CD4-positive, alpha-beta T cell treated with Interferon gamma for 1 hour (primary cell): ENCODE measurements at regions not wholly inside any gene's neighbourhood (a gene's known extent, or its start where the extent isn't known, plus 50 kb on each side); places are given as distances from the start of the nearest gene placed in this dataset.
"Not testable (repeated sequence)": the region's sequence is repeated elsewhere in the genome, so short reads cannot be mapped to it uniquely, and the experiment has no call there.

Experiments
- DNase-seq: peaks from one replicate; pipeline ENCODE4 v3.0.0-alpha.2; 2020

DNA sequence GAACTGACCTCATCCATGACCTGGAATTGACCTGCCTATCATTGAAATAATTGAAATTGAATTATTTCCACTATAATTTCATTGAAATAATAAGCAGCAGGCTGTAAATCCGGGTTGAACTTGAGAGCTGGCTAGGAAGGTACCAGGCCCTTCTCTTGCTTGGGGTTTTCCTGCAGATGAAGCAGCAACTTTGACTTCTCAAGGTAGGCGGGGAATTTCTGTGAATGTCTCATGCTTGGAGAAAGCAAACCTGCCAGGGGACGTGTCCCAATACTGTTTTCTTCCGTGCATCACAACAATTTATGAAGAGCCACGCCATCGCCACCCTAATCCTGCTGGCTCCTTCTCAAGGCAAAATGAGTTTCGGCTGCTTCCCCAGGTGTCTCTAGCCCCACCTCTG, 97.5 kb upstream of the XYLT1 start:
- DNase-seq, result no peak

DNA sequence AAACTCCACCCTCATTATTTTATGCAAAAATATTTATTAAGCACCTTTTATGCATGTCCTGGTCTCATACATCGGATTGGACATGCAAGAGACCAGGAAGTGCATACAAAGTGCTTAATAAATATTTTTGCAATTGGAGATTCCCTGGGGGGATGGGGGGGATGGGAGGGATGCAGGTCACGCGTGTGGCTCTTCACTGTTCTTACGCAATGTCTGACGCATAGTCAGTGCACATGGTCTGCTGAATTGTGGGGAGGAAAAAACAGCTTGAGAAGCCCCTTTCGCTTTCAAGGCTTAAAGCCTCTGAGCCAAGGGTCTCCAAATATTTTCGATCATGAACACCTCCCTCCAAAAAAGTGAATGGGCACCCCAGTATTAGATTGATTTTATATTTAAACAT, 96.7 kb upstream of the XYLT1 start:
- no peak for DNase-seq

DNA sequence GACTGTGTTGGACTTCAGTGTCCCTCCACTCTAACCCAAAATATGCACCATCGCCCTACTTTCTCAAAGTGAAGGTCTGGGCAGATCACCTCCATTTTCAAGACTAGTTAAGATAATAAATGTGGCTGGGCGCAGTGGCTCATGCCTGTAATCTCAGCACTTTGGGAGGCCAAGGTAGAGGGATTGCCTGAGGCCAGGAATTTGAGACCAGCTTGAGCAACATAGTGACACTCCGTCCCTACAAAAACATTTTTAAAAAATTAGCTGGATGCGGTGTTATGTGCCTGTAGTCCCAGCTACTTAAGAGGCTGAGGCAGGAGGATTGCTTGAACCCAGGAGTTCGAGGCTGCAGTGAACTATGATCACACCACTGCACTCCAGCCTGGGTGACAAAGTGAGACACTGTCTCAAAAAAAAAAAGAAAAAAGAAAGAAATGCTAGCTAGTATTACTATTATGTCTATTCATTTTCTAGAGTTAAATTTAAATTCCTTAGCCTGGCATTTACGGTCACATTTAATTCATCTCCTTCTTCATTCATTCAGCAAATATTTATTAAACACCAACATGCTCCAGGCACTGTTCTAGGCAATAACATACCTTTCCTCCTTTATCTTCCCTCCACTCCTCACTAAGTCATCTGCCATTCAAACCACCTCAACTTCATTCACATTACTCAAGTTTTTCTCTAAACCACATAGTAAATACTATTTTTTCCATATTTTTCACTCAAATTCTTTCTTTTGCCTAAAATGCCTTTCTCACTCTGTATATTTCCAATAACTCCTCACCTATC, 96.1 kb upstream of the XYLT1 start:
- DNase-seq, result no peak

DNA sequence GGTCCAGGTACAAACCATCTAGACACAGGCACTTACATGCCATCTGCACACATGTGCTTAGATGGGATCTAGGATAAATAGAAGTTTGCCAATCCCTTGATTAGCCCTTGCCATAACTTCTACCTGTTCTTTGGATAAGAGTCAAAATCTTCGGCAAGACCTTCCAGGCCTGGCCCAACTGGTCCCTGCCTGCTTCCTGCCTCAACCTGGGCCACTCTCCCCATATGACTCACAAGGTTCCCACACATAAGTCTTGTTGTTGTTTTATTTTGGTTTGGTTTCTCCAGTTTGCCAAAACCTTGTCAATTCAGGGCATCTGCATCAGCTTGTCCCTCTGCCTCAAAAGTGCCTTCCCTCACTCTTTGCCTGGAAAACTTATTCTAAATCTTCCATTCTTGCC, 95.3 kb upstream of the XYLT1 start:
- DNase-seq, result no peak

DNA sequence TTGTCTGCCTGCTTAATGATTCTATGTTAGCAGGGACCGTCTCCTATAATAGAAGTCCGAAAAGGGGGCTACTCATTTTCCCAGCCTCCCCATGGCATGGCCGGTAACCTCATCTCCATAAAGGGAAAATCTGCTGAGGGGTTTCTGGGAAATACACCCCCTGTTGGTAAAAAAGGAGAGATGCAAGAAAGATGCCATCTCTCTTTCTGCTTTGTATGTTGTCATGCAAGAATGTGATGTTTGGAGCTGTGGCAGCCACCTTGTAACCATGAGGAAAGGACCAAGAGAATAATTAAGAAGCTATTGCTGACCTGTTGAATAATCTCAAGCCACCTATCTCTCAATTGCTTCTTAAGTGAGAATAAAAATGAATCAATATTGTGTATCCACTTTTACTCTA, 94.8 kb upstream of the XYLT1 start:
- no peak for DNase-seq

DNA sequence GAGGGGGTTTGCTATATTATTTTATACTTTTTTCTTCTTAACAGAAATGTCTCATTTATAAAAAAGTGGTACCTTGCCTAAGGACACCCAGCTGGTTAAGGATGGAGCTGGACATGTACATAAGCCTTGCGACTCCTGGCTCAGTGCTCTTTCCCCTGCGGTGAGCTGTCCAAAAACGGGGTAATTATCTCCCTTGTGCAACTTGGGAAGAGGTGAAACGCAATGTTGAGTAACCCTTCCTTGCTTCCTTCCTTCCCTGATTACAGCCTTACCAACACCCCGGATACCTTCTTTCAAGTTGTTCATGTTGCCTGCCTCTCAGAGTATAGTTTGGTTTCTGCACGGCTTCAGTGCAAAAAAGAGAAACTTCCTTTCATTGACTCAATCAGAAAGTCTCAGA, 94.1 kb upstream of the XYLT1 start:
- no peak for DNase-seq

DNA sequence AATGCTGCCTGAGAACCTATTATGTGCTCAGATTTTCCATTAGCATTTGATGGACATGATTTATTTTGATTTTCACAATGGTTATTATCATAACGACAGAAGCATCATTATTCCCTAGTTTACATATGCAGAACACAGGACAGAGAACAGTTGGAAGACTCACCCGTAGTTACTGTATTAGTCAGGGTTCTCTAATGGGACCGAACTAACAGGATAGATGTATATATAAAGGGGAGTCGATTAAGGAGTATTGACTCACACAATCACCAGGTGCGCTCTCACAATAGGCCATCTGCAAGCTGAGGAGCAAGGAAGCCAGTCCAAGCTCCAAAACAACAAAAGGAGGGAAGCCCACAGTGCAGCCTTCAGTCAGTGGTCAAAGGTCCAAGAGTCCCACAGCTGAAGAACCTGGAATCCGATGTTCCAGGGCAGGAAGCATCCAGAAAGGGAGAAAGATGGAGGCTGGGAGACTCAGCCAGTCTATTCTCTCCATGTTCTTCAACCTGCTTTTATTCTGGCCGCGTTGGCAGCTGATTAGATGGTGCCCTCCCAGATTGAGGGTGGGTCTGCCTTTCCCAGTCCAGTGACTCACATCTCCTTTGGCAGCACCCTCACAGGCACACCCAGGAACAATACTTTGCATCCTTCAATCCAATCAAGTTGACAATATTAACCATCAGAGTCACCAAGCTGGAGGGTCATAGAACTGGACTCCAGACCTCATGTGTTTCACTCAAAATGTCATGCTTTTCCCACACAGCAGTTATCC, 92.7 kb upstream of the XYLT1 start:
- no peak for DNase-seq

DNA sequence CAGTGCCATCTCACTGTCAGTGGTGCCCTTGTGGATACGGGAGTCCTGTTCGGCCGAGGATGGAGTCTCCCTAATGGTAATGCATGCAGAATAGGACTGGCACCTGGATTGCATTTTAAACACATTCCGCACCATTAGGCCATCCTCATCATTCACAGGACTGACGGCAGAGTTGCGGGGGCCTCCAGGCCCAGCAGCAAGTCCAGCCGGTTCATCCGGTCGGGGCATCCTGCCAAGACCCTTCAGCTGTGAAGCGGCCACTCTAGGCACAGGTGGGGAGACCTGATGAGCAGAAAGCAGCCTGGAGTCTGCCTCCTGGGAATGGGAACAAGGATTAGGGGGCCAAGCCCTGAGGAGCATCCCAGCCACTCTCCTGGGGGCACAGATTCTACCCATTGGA, 90.3 kb upstream of the XYLT1 start:
- no peak for DNase-seq

DNA sequence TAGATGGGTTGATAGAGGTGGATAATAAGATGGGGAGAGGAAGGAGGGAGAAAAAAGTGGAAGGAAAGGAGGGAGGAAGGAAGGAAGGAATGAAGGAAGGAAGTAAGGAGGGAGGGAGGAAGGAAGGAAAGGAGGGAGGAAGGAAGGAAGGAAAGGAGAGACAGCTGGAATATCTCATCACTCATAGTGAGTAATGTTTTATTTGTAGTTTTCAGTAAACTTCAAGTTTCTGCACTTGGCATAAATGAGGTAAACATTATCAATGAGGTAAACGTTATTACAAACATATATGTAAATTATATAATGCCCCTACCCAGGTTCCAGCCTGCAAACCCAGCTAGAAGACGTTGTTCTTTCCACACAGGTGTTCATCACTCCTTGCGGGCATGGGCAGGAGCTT, 89.8 kb upstream of the XYLT1 start:
- DNase-seq, result no peak

DNA sequence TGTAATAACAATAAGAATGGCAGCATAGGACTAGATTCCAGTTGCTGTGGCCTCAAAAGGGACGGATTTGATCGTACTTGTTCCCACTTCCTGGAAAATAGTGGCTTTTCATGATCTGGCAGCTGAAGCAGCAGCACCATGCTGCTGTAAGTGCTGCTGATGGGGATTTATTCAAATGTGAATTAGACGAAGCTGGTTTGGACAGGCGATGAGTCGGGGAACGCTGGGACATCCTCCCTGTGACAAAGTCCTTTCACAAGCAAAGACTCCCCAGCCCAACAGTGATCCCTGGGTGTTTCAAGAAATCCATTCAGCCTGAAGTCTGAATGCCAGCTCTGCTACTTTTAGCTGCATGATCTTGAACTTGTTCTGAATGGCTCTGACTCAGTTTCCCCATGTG, 88.6 kb upstream of the XYLT1 start:
- no peak for DNase-seq

DNA sequence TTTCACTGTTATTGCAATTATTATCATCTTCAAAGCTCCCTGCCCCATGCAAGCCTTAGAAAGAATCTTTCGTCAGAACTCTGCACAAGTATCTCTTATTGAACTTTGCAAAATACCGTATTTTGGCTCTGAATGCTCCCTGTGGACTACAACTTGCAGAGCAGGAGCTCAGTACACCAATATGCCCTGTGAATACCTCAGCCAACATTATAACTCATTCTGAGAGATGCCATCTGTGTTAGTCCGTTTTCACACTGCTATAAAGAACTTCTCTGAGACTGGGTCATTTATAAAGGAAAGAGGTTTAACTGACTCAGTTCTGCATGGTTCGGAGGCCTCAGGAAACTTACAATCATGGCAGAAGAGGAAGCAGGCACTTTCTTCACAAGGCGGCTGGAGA, 87.2 kb upstream of the XYLT1 start:
- DNase-seq, result no peak

DNA sequence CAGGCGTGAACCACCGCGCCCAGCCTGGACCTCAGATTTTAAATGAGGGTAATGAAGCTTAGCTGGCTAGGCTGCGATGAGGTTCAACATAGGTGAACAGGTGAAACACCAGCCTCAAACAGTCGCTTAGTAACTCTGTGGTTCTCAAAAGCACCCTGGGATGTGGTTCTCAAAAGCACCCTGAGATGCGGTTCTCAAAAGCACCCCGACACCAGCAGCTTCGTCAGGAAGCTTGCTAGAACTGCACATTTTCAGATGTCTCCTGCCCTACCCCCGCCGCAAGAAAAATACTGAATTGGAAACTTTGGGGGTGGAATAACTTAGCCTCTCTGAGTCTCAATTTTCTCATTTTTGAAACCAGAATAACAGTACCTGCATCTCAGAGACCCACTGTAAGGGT, 86.7 kb upstream of the XYLT1 start:
- no peak for DNase-seq

DNA sequence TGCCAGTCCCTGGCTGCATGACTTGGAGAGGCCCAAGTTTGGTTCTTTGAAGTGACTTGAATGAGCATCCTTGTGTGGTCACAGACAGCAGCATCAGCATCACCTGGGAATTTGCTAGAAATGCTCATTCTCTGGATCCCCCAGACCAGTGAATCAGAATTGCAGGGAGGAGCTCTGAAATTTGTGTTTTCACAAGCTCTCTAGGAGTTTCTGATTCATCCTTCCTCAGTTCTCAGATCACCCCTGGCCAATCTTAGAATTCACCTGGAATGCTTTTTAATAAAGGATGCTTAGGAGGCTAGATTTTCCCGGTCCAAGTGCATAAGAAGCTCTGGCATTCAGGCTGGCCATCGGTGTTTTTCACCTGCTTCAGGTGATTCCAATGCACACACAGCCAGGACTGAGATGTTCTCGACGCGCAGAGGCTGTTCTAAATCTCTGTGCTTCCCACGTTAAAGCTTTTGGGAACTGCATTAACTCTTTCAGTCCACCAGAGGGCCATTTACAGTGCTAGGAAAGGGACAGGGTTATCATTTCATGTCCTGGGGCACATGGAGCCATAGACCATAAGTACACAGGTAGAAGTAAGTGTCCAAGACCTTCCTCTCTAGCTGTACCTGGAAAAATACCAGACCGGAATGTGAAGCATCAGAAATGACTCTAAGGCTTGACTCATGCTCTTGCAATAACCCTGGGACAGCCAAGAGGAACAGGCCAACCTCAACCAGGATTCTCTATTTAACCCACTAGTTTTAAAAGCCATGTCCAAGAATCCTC, 85.7 kb upstream of the XYLT1 start:
- no peak for DNase-seq

DNA sequence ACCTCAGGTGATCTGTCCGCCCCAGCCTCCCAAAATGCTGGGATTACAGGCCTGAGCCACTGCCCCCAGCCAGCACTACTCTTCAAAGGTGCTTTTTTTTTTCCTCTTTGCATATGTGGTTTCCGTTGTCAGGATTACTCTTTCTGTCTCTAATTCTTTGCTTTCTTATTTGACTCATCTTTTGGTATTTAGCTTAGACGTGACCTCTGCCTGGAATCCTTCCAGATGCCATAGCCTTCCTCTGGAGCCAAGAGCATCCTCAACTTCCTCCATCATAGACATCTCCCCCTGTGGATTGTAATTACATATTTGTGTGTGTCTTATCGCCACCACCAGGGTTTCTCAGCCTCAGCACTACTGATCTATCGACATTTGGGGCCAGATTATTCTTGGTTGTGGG, 84.4 kb upstream of the XYLT1 start:
- DNase-seq, result no peak

DNA sequence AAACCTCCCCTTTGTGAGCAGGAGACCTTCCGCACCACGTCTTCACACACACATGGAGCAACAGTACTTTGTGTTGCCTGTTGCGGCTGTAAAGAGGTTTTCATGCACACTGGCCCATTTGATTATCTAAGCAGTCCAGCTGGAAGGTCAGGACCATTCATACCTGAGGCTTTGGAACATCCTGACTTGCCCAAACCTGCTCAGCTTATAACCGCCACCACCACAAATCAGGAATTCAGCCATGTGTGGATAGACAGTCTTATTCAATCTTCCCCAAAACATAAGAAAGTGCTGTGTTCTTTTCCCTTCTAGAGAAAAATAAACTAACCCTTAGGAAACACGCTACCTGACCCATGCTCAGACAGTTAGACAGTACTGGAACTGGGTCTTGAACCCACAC, 81.6 kb upstream of the XYLT1 start:
- no peak for DNase-seq

DNA sequence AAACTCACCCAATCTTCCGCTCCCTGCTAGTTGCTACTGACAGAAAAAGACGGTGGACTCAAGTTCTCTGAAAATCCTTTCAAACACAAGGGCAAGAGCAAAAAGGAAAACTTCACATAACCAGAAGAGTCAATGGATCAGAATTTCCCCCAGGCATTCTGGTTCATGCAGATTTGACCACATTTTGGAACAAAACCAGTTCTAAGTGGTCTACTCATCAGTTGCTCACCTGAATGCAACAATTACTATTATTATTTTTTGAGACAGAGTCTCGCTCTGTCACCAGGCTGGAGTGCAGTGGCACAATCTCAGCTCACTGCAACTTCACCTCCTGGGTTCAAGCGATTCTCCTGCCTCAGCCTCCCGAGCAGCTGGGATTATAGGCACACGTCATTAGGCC, 80.9 kb upstream of the XYLT1 start:
- not testable (repeated sequence) for DNase-seq

DNA sequence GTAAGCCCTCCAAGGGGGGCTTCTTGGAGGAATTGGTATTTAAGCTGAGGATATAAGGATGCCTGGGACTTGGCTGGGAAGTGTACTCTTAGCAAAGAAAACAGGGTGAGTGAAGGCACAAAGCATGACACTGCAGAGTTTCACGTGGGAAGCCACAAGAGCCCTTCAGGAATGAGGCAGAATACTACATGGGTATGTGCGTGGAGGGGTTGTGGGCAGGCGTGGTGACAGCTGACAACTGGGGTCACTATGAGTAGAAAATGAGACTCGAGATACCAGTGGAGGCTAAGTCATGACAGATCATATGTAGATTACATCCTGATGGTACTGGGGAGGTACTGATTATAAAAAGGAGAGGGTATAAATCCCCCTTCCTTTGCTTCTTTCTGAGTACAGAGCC, 78.1 kb upstream of the XYLT1 start:
- DNase-seq, result no peak

DNA sequence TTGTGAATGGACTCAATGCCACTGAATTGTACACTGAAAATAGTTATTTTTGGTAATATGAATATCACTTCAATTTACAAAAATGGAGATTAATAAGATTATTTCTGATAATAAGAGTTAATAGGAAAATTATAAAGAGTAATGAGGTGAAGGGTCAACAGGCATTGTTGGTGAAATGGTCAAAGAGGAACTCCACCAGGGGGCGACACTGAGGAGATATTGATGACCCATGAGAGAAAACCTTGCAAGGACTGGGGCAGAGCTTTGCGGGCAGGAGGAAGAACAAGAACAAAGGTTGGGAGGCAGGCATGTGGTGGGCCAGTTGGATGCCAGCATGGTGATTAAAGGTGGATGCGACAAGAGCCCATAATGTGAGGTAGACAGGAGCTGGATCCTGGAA, 74.0 kb upstream of the XYLT1 start:
- DNase-seq, result no peak

DNA sequence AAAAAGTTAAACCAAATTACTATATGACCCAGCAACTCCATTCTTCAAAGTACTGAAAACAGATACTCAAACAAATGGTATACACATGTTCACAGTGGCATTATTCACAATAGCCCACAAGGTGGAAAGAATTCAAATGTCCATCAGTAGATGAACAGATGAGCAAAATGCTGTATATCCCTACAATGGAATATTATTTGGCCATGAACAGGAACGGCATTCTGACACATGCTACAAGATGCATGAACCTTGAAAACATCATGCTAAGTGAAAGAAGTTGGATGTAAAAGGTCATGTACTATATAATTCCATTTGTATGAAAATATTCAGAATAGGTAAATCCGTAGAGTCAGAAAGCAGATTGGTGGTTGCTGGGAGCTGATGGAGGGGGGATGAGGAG, 73.5 kb upstream of the XYLT1 start:
- DNase-seq, result no peak

DNA sequence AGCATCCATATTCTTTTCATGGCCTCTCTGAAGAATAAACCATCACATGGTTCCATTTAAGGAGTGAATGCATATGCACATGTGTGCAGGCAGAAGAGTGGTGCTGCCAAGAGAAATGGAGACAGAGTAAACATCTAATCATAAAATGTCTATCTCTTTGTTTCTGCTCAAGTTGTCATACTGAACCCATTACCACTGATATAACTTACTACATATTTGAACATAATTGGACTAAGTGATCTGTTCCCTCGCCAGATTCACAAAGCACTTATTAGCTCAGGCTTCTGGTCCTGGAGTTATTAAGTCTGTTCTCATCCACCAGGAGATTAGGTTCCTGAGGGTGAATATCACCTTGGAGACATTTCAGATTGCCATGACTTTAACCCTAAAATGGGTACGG, 72.3 kb upstream of the XYLT1 start:
- DNase-seq, result no peak

DNA sequence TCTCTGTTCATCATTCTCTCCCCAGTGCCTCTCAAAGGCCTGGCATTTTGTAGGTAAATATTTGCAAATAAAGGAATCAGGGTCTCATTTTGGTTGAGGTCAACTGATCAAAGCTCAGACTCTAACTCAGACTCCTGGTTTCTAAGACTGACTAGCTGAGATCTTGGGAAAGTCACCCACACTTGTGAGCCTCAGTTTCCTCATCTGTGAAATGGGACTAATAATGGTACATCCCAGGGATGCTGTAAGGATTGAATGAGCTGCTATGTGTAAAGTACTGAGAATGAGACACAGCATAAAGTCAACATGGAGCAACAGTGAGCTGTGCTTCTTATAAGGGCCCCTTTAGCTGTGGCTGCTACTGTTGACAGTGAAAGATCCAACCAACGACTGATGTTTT, 70.6 kb upstream of the XYLT1 start:
- no peak for DNase-seq

DNA sequence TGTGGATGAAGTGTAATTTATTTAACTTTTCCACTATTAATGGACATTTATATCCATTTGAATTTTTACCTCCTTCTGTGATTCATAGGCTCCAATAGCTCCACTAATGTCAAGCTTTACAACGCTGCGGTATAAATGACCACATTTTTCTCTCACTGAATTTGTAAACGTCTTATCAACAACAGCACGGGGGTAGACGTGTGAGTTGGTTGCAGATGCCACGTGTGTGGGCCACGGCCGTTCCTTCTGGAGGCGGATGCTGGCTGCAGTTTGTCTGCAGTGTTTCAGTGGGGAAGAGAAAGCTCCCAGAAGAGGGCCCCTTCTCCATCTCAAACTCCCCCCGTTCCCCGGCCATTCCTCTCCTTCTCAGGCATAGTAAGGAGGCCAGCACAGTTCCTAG, 68.2 kb upstream of the XYLT1 start:
- no peak for DNase-seq

DNA sequence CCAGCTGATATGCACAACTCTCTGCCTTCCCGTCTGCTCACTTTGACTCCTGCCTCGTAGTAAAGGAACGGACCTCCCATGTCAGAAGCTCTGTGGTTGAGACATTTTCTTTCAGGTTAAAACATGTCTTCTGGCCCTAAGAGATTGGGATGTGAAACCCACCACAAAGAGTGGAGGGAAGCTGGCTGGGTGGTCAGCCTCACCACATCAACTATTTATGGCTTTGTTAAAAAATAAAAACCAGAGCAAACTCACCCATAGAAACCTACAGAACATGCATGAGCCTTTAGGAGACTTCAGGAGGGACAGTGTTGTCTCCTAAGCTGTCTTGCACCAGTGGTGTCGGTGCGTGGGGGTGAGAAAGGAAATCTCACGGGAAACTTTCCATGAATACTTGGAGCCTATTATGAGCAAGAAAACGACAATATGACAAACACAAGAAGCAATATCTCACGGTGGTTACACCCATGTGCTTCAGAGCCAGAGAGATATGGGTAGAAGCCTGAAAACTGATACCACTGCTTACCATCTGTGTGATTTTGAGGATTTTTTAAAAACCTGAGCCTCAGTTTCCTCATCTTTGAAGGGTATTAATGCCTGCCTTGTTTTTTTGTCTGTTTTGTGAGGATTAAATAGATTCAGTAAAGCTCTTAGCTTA, 61.7 kb upstream of the XYLT1 start:
- no peak for DNase-seq
